ENCODE measurements at regions not wholly inside any gene's neighbourhood (a gene's known extent, or its start where the extent isn't known, plus 50 kb on each side); places are given as distances from the start of the nearest gene placed in this dataset.
"Not testable (repeated sequence)": the region's sequence is repeated elsewhere in the genome, so short reads cannot be mapped to it uniquely, and the experiment has no call there.

DNA sequence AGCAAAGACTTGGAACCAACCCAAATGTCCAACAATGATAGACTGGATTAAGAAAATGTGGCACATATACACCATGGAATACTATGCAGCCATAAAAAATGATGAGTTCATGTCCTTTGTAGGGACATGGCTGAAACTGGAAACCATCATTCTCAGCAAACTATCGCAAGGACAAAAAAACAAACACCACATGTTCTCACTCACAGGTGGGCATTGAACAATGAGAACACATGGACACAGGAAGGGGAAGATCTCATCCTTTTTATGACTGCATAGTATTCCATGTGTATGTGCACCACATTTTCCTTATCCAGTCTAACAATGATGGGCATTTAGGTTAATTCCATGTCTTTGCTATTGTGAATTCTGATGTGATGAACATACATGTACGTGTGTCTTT lies 652.0 kb upstream of the LRRN3 start:
- TF ChIP-seq CSDC2 (CRISPR knock-in tag; IDR thresholded peaks at IDR 0.05); ZFP3 (CRISPR knock-in tag; IDR thresholded peaks at IDR 0.05); TOX (CRISPR knock-in tag; IDR thresholded peaks at IDR 0.05; ENCODE audit: borderline replicate concordance); ZC3H10 (CRISPR knock-in tag; IDR thresholded peaks at IDR 0.05); ARNTL (CRISPR knock-in tag; IDR thresholded peaks at IDR 0.05; ENCODE audit: borderline replicate concordance, low read depth); ESRRG (CRISPR knock-in tag; IDR thresholded peaks at IDR 0.05); GLIS3 (CRISPR knock-in tag; IDR thresholded peaks at IDR 0.05); RARB (CRISPR knock-in tag; IDR thresholded peaks at IDR 0.05); ZNF70 (CRISPR knock-in tag; IDR thresholded peaks at IDR 0.05); TCF4 (CRISPR knock-in tag; IDR thresholded peaks at IDR 0.05; ENCODE audit: borderline replicate concordance); ISL1 (CRISPR knock-in tag; IDR thresholded peaks at IDR 0.05): not testable (repeated sequence)
- TF ChIP-seq, protein P1, sequence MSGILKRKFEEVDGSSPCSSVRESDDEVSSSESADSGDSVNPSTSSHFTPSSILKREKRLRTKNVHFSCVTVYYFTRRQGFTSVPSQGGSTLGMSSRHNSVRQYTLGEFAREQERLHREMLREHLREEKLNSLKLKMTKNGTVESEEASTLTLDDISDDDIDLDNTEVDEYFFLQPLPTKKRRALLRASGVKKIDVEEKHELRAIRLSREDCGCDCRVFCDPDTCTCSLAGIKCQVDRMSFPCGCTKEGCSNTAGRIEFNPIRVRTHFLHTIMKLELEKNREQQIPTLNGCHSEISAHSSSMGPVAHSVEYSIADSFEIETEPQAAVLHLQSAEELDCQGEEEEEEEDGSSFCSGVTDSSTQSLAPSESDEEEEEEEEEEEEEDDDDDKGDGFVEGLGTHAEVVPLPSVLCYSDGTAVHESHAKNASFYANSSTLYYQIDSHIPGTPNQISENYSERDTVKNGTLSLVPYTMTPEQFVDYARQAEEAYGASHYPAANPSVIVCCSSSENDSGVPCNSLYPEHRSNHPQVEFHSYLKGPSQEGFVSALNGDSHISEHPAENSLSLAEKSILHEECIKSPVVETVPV (CRISPR knock-in tag; IDR thresholded peaks at IDR 0.05), result not testable (repeated sequence)
- TF ChIP-seq, protein P2, sequence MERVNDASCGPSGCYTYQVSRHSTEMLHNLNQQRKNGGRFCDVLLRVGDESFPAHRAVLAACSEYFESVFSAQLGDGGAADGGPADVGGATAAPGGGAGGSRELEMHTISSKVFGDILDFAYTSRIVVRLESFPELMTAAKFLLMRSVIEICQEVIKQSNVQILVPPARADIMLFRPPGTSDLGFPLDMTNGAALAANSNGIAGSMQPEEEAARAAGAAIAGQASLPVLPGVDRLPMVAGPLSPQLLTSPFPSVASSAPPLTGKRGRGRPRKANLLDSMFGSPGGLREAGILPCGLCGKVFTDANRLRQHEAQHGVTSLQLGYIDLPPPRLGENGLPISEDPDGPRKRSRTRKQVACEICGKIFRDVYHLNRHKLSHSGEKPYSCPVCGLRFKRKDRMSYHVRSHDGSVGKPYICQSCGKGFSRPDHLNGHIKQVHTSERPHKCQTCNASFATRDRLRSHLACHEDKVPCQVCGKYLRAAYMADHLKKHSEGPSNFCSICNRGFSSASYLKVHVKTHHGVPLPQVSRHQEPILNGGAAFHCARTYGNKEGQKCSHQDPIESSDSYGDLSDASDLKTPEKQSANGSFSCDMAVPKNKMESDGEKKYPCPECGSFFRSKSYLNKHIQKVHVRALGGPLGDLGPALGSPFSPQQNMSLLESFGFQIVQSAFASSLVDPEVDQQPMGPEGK (CRISPR knock-in tag; IDR thresholded peaks at IDR 0.05; ENCODE audit: borderline replicate concordance), result not testable (repeated sequence)
- TF ChIP-seq, protein P3, sequence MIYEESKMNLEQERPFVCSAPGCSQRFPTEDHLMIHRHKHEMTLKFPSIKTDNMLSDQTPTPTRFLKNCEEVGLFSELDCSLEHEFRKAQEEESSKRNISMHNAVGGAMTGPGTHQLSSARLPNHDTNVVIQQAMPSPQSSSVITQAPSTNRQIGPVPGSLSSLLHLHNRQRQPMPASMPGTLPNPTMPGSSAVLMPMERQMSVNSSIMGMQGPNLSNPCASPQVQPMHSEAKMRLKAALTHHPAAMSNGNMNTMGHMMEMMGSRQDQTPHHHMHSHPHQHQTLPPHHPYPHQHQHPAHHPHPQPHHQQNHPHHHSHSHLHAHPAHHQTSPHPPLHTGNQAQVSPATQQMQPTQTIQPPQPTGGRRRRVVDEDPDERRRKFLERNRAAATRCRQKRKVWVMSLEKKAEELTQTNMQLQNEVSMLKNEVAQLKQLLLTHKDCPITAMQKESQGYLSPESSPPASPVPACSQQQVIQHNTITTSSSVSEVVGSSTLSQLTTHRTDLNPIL (CRISPR knock-in tag; IDR thresholded peaks at IDR 0.05; ENCODE audit: low read depth), result not testable (repeated sequence)

Measured in SK-N-SH treated with all-trans-retinoic acid at 6 μM for 48 hours (cell line).